ENCODE measurements at regions not wholly inside any gene's neighbourhood (a gene's known extent, or its start where the extent isn't known, plus 50 kb on each side); places are given as distances from the start of the nearest gene placed in this dataset.

DNA sequence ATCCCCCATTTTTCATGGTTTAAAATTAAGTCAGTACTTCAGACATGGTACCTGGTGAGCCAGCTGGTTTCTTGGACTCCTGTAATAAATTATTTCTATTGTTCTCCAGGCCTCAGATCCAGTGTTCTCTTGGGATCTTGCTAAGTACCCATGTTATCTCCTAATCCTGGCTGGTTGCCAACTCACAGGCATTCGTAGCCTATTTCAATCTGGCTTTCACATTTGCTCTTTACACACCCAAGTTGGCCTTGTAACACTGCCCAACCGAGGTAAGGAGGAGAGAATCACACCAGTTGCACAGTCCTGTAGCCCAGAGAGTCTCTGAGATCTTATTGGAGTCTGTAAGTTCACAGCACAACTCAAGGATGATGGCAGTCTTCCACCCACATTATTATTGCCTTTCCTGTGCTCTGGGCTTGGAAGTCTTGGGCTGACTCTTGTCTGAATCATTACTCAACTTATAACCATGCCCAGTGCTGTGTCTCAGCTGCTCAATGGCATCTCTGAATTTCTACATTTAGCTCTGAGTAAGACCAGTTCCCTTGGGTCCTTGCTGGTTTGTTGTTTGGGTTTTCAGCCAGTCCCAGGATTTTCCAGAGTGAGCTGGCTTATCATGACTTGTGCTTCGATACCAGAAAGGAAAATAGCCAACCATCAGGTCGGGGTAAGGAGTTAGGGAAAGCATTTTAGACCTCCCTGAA, 76.6 kb upstream of the KLF12 start:
- no peak for DNase-seq

DNA sequence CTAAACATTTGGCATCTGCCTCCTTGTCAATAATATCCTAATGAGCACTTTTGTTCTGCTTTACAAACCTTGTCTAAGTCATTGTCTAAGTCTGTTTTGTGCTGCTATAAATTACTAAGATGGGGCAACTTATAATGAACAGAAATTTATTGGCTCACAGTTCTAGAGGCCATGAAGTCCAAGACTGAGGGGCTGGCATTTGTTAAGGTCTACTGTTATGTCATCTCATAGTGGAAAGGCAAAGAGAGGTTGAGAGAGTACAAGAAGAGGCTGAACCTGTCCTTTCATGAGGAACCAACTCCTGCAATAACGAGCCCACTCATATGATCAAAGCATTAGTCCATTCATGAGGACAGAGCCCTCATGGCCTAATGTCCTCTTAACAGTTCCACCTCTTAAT, 72.7 kb upstream of the KLF12 start:
- no peak for DNase-seq

DNA sequence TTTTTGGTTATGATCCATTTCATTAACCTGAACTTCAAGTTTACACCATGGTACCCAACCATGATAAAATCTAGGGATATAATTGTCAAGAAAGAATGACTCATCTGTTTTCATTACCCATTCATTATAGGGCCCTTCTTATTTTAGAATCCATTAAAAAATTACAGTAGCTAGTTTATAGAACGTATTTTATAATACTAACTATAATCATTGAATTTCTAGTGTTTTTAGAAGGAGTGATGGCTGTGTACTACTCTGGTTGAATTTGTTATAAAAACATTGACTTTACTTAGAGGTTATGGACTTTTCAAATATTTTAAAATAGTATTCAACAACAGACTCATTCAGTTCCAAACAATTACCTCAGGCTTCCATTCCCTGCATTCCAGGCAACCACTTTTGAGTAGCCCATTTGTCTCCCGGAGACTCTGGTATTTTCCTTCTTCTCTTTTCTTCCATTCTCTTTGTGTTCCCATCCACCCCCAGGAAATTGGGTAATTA, 71.9 kb upstream of the KLF12 start:
- DNase-seq = no peak

- no peak for DNase-seq
These were observed 71.1 kb upstream of the KLF12 start for GRCh38 chr13:74205313-74205690.

DNA sequence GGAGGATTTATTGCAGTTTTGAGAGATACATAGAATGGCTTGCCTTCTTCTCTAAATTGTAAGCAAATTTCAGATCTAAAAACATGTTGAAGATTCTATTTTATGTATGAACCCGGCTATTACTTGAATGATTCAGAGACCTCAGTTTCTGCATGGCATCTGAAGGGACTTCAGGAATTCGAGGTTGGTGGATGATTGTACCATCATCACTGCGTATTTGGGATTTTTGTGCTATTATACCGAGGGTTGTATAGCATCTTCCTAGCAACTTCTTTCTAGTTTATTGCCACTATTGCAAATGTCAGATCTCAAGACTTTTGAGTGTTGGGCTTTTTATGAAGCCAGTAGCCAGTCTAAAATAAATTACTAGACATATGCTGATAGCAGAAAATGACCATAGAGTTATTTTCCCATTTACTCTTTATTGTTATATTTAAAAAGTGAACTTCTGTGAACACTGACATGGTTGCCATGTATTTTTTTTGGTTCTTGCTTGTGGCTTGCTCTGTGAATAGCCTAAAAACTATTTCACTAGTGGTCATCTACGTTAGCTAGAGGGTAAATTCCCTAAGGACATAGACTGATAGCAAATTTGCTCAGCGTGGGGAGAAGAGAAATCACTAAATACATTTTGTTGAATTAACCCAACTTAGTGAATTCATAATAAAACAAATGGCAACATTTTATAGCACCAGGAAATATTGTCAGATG, 70.6 kb upstream of the KLF12 start:
- no peak for DNase-seq

GRCh38 chr13:74203576-74203975, 69.4 kb upstream of the KLF12 start:
- no peak for DNase-seq

DNA sequence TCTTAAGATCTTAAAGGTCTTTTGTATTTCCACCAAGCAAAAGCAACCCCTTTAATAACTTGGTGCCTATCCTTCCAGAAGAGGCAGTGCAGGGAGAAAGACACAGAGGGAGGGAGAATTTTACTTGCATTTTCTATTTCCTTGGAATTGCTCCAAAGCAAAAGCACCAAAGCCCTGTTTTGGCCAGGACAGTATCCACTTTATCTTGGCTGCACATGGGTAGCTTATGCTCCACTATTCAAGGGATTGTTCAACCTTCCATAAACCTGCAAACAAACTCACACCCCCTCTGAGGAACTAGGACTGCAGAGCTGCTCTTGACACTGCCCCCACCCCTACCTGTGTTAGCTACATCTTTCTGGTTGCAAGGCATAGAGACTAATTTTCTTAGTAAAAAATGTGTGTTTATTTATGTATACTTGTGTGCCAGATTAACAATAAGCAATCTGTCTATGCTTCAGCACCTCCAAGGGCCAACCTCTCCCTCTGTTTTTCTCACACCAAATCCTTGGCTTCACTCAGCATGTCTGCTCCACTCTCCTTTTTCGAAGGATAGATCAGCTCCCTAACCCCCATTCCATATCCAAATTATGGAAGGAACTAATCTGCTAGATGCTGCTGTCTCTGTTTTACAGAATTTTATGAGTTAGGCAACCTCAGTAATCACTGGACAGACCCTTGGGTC, 68.1 kb upstream of the KLF12 start:
- DNase-seq = no peak

- no peak for DNase-seq
These were observed 67.3 kb upstream of the KLF12 start for GRCh38 chr13:74201530-74201929.

GRCh38 chr13:74200081-74200480, 65.9 kb upstream of the KLF12 start:
- no peak for DNase-seq

- DNase-seq = no peak
These were observed 63.6 kb upstream of the KLF12 start for GRCh38 chr13:74197677-74198429.

DNA sequence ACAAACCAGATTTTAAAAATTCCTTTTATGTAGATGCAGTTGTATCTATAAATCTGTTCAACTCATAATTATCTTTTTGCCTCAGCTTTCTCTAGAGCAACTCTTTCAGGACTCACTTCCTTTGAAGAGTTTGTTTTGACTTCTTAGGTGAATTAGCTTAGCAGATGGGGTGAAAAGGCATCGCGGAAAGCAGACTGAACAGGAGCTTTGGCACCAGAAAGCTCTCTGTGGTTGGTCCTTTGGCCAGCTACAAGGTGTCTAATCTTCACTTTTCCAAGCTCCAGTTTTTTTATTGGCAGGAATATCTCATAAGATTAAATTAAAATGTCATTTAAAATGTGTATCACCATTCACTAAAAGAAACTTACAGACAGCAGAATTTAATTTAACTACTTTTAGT, 60.6 kb upstream of the KLF12 start:
- no peak for DNase-seq

- DNase-seq = no peak
These were observed 59.2 kb upstream of the KLF12 start for GRCh38 chr13:74193391-74193790.

DNA sequence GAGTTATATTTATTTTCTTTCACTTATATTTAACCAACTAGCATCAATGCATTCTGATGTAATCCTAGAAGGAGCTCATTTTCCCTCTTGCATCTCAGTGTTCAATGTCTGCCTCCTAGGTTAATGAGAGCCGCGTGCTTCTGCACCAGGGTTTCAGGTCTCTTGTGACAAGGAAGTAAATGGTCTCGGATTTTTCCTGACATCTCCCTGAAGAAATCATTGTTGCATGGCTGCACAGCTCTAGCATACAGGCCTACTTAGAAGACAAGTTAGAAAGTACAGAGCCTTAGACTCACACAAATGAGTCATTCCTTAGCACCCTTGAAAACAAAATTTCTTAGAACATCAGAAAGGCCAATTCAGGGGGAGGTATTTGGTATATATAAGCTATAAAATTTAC, 57.2 kb upstream of the KLF12 start:
- no peak for DNase-seq

DNA sequence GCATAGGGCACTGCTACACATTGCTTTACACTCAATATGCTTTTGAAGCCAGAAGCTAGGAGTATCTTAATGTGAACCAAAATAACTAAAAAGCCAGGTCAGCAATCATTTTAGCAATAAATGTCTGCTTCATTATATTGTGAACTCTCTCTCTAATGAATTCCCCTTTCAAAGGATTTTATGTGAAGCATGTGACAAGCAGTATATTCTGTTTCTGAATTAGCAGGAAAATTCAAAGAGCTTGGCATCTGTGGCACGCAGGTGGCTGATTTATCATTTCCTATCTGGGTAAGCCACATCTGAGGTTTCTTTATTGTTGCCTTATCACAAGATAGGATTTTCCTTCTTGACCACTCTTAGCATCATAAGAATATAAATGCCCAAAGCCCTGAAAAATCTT, 56.8 kb upstream of the KLF12 start:
- peak; percentile 19 for DNase-seq

DNA sequence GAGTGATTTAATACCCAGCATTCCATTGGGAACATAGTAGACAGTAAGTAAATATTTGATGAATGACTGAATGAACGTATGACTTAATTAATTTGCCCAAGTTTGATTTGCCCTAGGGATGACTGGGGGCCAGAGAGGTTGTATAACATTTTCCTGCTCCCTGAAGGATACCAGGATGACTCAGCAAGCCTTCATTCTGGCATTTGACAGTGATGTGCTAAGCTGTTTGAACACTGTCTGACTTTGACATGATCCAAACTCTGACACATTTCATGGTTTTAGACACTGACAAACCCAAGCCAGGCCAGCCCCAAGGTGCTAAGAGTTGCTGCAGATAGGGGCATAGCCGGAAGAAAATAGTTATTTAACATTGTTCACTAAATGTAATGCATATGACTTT, 53.4 kb upstream of the KLF12 start:
- DNase-seq = no peak

DNA sequence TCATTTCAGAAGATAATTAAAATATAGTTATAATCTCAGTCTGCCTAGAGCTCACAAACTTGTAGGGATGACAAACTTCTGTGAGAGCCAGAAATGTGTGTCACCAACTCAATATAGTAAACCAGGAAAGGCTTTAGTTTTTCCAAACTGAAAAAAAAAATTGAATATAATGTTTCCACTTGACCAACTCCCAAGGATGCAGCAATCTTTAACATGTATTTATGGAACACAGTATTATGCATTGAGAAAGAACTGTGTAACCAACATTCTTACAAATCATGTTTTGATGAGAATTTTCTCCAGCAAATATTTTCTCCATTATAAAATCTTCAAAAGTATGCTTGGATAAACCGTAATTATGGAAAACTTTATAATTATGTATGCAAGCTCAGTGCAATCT, 50.1 kb upstream of the KLF12 start:
- no peak for DNase-seq
